ENCODE measurements at regions not wholly inside any gene's neighbourhood (a gene's known extent, or its start where the extent isn't known, plus 50 kb on each side); places are given as distances from the start of the nearest gene placed in this dataset.

- TF ChIP-seq, protein P1, sequence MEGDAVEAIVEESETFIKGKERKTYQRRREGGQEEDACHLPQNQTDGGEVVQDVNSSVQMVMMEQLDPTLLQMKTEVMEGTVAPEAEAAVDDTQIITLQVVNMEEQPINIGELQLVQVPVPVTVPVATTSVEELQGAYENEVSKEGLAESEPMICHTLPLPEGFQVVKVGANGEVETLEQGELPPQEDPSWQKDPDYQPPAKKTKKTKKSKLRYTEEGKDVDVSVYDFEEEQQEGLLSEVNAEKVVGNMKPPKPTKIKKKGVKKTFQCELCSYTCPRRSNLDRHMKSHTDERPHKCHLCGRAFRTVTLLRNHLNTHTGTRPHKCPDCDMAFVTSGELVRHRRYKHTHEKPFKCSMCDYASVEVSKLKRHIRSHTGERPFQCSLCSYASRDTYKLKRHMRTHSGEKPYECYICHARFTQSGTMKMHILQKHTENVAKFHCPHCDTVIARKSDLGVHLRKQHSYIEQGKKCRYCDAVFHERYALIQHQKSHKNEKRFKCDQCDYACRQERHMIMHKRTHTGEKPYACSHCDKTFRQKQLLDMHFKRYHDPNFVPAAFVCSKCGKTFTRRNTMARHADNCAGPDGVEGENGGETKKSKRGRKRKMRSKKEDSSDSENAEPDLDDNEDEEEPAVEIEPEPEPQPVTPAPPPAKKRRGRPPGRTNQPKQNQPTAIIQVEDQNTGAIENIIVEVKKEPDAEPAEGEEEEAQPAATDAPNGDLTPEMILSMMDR (IDR thresholded peaks at IDR 0.05): no peak
- Histone ChIP-seq H3K4me1 (ENCODE audit: control insufficient read depth in 1 of 2, insufficient read depth in 1 of 2, low read depth in 1 of 2, low read length in 1 of 2) (no peaks in the 10 kb centered on the region), H3K27ac (no peak overlapping the region), H3K9me3 (no peaks in the 10 kb centered on the region), H3K36me3 (no peaks in the 10 kb centered on the region), H3K27me3 (no peaks in the 10 kb centered on the region), H3K4me3 (ENCODE audit: low read depth in 1 of 2, low read length in 1 of 2) (no peak overlapping the region)
Observed at GRCh38 chr12:105987685-105988035, 151.1 kb downstream of the NUAK1 start.

GRCh38 chr12:105992849-105993740 is 145.7 kb downstream of the NUAK1 start:
- Histone ChIP-seq H3K4me1 (ENCODE audit: control insufficient read depth in 1 of 2, insufficient read depth in 1 of 2, low read depth in 1 of 2, low read length in 1 of 2) (no peaks in the 10 kb centered on the region), H3K36me3 (no peaks in the 10 kb centered on the region), H3K27ac (no peak overlapping the region), H3K27me3 (no peaks in the 10 kb centered on the region), H3K4me3 (ENCODE audit: low read depth in 1 of 2, low read length in 1 of 2) (no peak overlapping the region), H3K9me3 (no peaks in the 10 kb centered on the region)
- TF ChIP-seq, protein P1 (IDR thresholded peaks at IDR 0.05): no peak

GRCh38 chr12:105993766-105994555 is 144.8 kb downstream of the NUAK1 start:
- no peaks in the 10 kb centered on the region for H3K9me3 ChIP-seq
- TF ChIP-seq, protein P1 (IDR thresholded peaks at IDR 0.05): no peak
- H3K27me3 ChIP-seq: no peaks in the 10 kb centered on the region
- no peaks in the 10 kb centered on the region for H3K36me3 ChIP-seq
- H3K4me3 ChIP-seq (ENCODE audit: low read depth in 1 of 2, low read length in 1 of 2): no peak overlapping the region
- H3K27ac ChIP-seq: no peak overlapping the region
- H3K4me1 ChIP-seq (ENCODE audit: control insufficient read depth in 1 of 2, insufficient read depth in 1 of 2, low read depth in 1 of 2, low read length in 1 of 2): no peaks in the 10 kb centered on the region

GRCh38 chr12:105995961-105996431 is 142.8 kb downstream of the NUAK1 start:
- Histone ChIP-seq H3K36me3 (no peaks in the 10 kb centered on the region), H3K27ac (no peak overlapping the region), H3K27me3 (no peaks in the 10 kb centered on the region), H3K4me3 (ENCODE audit: low read depth in 1 of 2, low read length in 1 of 2) (no peak overlapping the region), H3K4me1 (ENCODE audit: control insufficient read depth in 1 of 2, insufficient read depth in 1 of 2, low read depth in 1 of 2, low read length in 1 of 2) (no peaks in the 10 kb centered on the region), H3K9me3 (no peaks in the 10 kb centered on the region)
- TF ChIP-seq, protein P1 (IDR thresholded peaks at IDR 0.05): no peak

DNA sequence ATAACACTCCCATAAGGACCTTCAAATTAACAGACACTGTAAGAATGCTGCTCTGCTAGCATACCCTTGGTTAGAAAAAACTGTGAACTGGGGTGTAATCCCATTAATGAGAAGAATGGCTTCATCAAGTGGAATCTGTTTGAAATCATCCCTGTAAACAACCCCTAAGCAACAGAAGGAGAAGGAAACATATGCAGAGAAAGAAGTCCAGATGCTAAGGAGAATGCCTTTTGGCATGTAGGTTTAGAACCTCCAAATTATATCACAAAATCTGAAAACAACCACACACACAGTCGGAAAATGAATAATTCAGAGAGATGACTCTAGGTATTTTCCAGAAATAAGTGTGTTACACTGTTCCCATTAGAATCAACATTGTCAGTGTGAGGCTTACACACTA is 140.2 kb downstream of the NUAK1 start:
- Histone ChIP-seq H3K4me3 (ENCODE audit: low read depth in 1 of 2, low read length in 1 of 2) (no peak overlapping the region), H3K4me1 (ENCODE audit: control insufficient read depth in 1 of 2, insufficient read depth in 1 of 2, low read depth in 1 of 2, low read length in 1 of 2) (no peaks in the 10 kb centered on the region), H3K27me3 (no peaks in the 10 kb centered on the region), H3K36me3 (no peaks in the 10 kb centered on the region), H3K9me3 (no peaks in the 10 kb centered on the region), H3K27ac (no peak overlapping the region)
- TF ChIP-seq, protein P1 (IDR thresholded peaks at IDR 0.05): no peak

Measured in neutrophil (primary cell).